HCT116 (cell line): ENCODE measurements at regions not wholly inside any gene's neighbourhood (a gene's known extent, or its start where the extent isn't known, plus 50 kb on each side); places are given as distances from the start of the nearest gene placed in this dataset.

ENCODE experiments used
- ATAC-seq: fragments of 200-7000 bp; cut with Tn5 transposase; 2 replicates; pipeline ENCODE4 v1.9.1; 2020; ENCODE audit warnings: mild to moderate bottlenecking, moderate library complexity
- BruUV-seq: library from RNA; stranded (reverse); fragments of 400-500 nt; replicated peaks from 2 replicates; lab custom pipeline; 2021; lab: Mats Ljungman, UMichigan
- CTCF ChIA-PET: fragments of 300-600 bp; sonication (Branson Sonifier 250); formaldehyde crosslinking; loops from one replicate; lab custom pipeline; 2021; ENCODE audit warnings: antibody characterized with exemption; lab: Charles Lee
- POLR2A ChIA-PET: fragments of 300-600, 350-600 bp; sonication (Branson Sonifier 250); formaldehyde crosslinking; loops from one replicate; lab custom pipeline; 2021; ENCODE audit warnings: antibody characterized with exemption; lab: Charles Lee
- RAD21 ChIA-PET, 2 experiments: fragments of 300-600 bp; sonication (Branson Sonifier 250); formaldehyde crosslinking; loops; one replicate each; lab custom pipeline; 2023; ENCODE audit warnings: low total read pairs in 2 of 2; ENCODE audit not compliant: uncharacterized antibody in 2 of 2, unreplicated experiment in 2 of 2, low non-redundant PET in 1 of 2; lab: Charles Lee
- DNase-seq: peaks from one replicate; pipeline ENCODE4 v3.0.0-alpha.2; 2010; ENCODE audit warnings: low read depth, low spot score
- H2AFZ ChIP-seq: fragments of 200-600 bp; shearing (Covaris generic), sonication (generic); 2 replicates; pipeline ENCODE4 v1.6.1; 2017; ENCODE audit warnings: low read depth, mixed run types, mixed read lengths, antibody characterized with exemption, low read length; ENCODE audit not compliant: poor library complexity, severe bottlenecking
- H3K27ac ChIP-seq: 2 replicates; pipeline ENCODE4 v1.5.1; 2012; ENCODE audit warnings: low read depth, low read length
- H3K27me3 ChIP-seq: fragments of 200-600 bp; sonication (generic); 2 replicates; pipeline ENCODE4 v1.6.1; 2016; ENCODE audit warnings: mixed run types, low read length, mixed read lengths; ENCODE audit not compliant: insufficient read depth
- H3K36me3 ChIP-seq, 2 experiments: fragments of 200-500 bp in 1 of 2; fragments of 200-600 bp in 1 of 2; sonication (Bioruptor generic) in 1 of 2; sonication (generic) in 1 of 2; 2 replicates each; pipeline versions ENCODE4 v1.5.1 to v1.6.1; 2014 to 2016; ENCODE audit warnings: low read length in 2 of 2, inconsistent platforms in 1 of 2, mixed read lengths in 1 of 2, mixed run types in 1 of 2; ENCODE audit not compliant: insufficient read depth in 2 of 2, control insufficient read depth in 1 of 2
- H3K4me1 ChIP-seq, 2 experiments: fragments of 200-600 bp in 1 of 2; sonication (generic) in 1 of 2; 2 replicates each; pipeline versions ENCODE4 v1.5.1 to v1.6.1; 2012 to 2017; ENCODE audit warnings: low read length in 2 of 2, inconsistent platforms in 1 of 2, mild to moderate bottlenecking in 1 of 2, mixed read lengths in 1 of 2, mixed run types in 1 of 2, moderate library complexity in 1 of 2; ENCODE audit not compliant: insufficient read depth in 2 of 2, control insufficient read depth in 1 of 2
- H3K4me2 ChIP-seq: fragments of 200-600 bp; sonication (generic); 2 replicates; pipeline ENCODE4 v1.6.1; 2017; ENCODE audit warnings: mixed run types, low read length, mixed read lengths
- H3K4me3 ChIP-seq, 2 experiments: fragments of 200-600 bp in 1 of 2; sonication (generic) in 1 of 2; replicated peaks in 1 of 2; 2 replicates each; pipeline ENCODE4 v1.5.1; 2011 to 2016; ENCODE audit warnings: low read length in 2 of 2, control low read depth in 1 of 2, low read depth in 1 of 2, mild to moderate bottlenecking in 1 of 2, mixed read lengths in 1 of 2, mixed run types in 1 of 2
- H3K79me2 ChIP-seq: fragments of 200-600 bp; sonication (generic); 2 replicates; pipeline ENCODE4 v1.6.1; 2017; ENCODE audit warnings: mild to moderate bottlenecking, mixed run types, low read length, moderate library complexity, mixed read lengths; ENCODE audit not compliant: insufficient read depth
- H3K9ac ChIP-seq: fragments of 200-600 bp; sonication (generic); 2 replicates; pipeline ENCODE4 v1.6.1; 2016; ENCODE audit warnings: low read length, mixed read lengths
- H3K9me2 ChIP-seq: fragments of 200-600 bp; sonication (generic), shearing (Covaris generic); 2 replicates; pipeline ENCODE4 v1.6.1; 2017; ENCODE audit warnings: mixed run types, mild to moderate bottlenecking, moderate library complexity; ENCODE audit not compliant: insufficient read depth
- H3K9me3 ChIP-seq, 2 experiments: fragments of 200-500 bp in 1 of 2; fragments of 200-600 bp in 1 of 2; sonication (Bioruptor generic) in 1 of 2; sonication (generic) in 1 of 2; 2 replicates each; pipeline ENCODE4 v1.6.1; 2014 to 2017; ENCODE audit warnings: low read length in 2 of 2, mixed read lengths in 2 of 2, inconsistent platforms in 1 of 2, low read depth in 1 of 2, mild to moderate bottlenecking in 1 of 2, mixed run types in 1 of 2, moderate library complexity in 1 of 2; ENCODE audit not compliant: control insufficient read depth in 1 of 2, insufficient read depth in 1 of 2
- H4K20me1 ChIP-seq: fragments of 200-600 bp; sonication (generic), shearing (Covaris generic); 2 replicates; pipeline ENCODE4 v1.6.1; 2017; ENCODE audit warnings: mixed run types, mild to moderate bottlenecking, moderate library complexity; ENCODE audit not compliant: insufficient read depth
- ATF3 ChIP-seq: IDR thresholded peaks from 2 replicates; pipeline ENCODE4 v1.6.1; 2012
- CBX3 ChIP-seq: IDR thresholded peaks from 2 replicates; pipeline ENCODE4 v1.6.1; 2012; ENCODE audit warnings: low read depth
- EZH2phosphoT487 ChIP-seq: fragments of 200-600 bp; IDR thresholded peaks from 2 replicates; pipeline ENCODE4 v1.6.1; 2018; ENCODE audit warnings: antibody characterized with exemption, borderline replicate concordance
- FOSL1 ChIP-seq: IDR thresholded peaks from 2 replicates; pipeline ENCODE4 v1.6.1; 2012; ENCODE audit warnings: low read depth
- JUND ChIP-seq: IDR thresholded peaks from 2 replicates; pipeline ENCODE4 v1.6.1; 2012
- SP1 ChIP-seq: IDR thresholded peaks from 2 replicates; pipeline ENCODE4 v1.6.1; 2012; ENCODE audit warnings: low read depth
- TCF7L2 ChIP-seq: IDR thresholded peaks from 2 replicates; pipeline ENCODE4 v1.7.0; 2011; ENCODE audit warnings: borderline replicate concordance, inconsistent platforms; ENCODE audit not compliant: insufficient read depth, insufficient read length; ENCODE audit errors: extremely low read depth
- intact Hi-C: fragments of 100-400 bp; cut with micrococcal nuclease; formaldehyde crosslinking; loops from 2 replicates; pipeline ENCODE4 v1.10.0; 2022

- no peak for TF ChIP-seq CBX3
These were observed 285.5 kb downstream of the MREG start (continued) for GRCh38 chr2:215727507-215728503.

- no peaks in the 10 kb centered on the region for H3K9me2 ChIP-seq
- DNase-seq = no peak
- H3K27me3 ChIP-seq = no peaks in the 10 kb centered on the region
- POLR2A ChIA-PET = no interaction called here
- intact Hi-C loops = no loop called here
- no peak overlapping the region for H2AFZ ChIP-seq
- H3K4me3 ChIP-seq = no peak overlapping the region
- TF ChIP-seq ATF3 = no peak
- TF ChIP-seq TCF7L2 = no peak
- no peaks in the 10 kb centered on the region for H3K9me3 ChIP-seq
- H3K9ac ChIP-seq = no peak overlapping the region
- no peaks in the 10 kb centered on the region for H3K79me2 ChIP-seq
- no peak overlapping the region for H3K4me2 ChIP-seq
- RAD21 ChIA-PET = no interaction called here
- H3K27ac ChIP-seq = no peak overlapping the region
- H3K36me3 ChIP-seq = no peaks in the 10 kb centered on the region
- CTCF ChIA-PET = no interaction called here
- no peak for ATAC-seq
- no peaks in the 10 kb centered on the region for H3K4me1 ChIP-seq
- no TSS peak for BruUV-seq
- H4K20me1 ChIP-seq = no peaks in the 10 kb centered on the region
These were observed 287.3 kb downstream of the MREG start for GRCh38 chr2:215726070-215726469.

GRCh38 chr2:215724146-215724545 lies 288.3 kb upstream of the FN1 start:
- RAD21 ChIA-PET = no interaction called here

More at GRCh38 chr2:215724146-215724545, 288.3 kb upstream of the FN1 start:
- Histone ChIP-seq H3K4me1 (no peaks in the 10 kb centered on the region), H3K27ac (no peak overlapping the region), H4K20me1 (no peaks in the 10 kb centered on the region), H2AFZ (no peak overlapping the region), H3K27me3 (no peaks in the 10 kb centered on the region), H3K79me2 (no peaks in the 10 kb centered on the region), H3K4me2 (no peak overlapping the region), H3K4me3 (no peak overlapping the region), H3K9me3 (no peaks in the 10 kb centered on the region), H3K36me3 (no peaks in the 10 kb centered on the region), H3K9me2 (no peaks in the 10 kb centered on the region; the same call in 1 of the 2 replicates), H3K9ac (no peak overlapping the region)
- BruUV-seq = no TSS peak
- ChIA-PET CTCF (no interaction called here), POLR2A (no interaction called here)
- intact Hi-C loops = no loop called here
- no peak for TF ChIP-seq CBX3
- no peak for TF ChIP-seq SP1
- no peak for TF ChIP-seq FOSL1
- TF ChIP-seq JUND = no peak
- no peak for TF ChIP-seq EZH2phosphoT487
- DNase-seq = no peak
- no peak for ATAC-seq
